T-cell (primary cell): ENCODE measurements at regions not wholly inside any gene's neighbourhood (a gene's known extent, or its start where the extent isn't known, plus 50 kb on each side); places are given as distances from the start of the nearest gene placed in this dataset.

ENCODE experiments used
- ATAC-seq, 4 experiments: fragments of 200-7000 bp in 3 of 4; fragments of 150-1000 bp in 1 of 4; cut with Tn5 transposase; replicated peaks in 1 of 4; 1 replicate in 3 of 4; 2 replicates in 1 of 4; pipeline ENCODE4 v1.10.0; 2021; ENCODE audit warnings: moderate library complexity in 3 of 4, mild to moderate bottlenecking in 2 of 4, moderate number of reproducible peaks in 1 of 4
- CTCF ChIA-PET, 2 donors: fragments of 300-600 bp; sonication (Branson Sonifier 250); formaldehyde crosslinking; loops; one replicate each; lab custom pipeline; 2022; ENCODE audit warnings: antibody characterized with exemption in 2 of 2; lab: Charles Lee
- POLR2A ChIA-PET, 2 donors: fragments of 300-600 bp; sonication (Branson Sonifier 250); formaldehyde crosslinking; loops; one replicate each; lab custom pipeline; 2022; ENCODE audit warnings: antibody characterized with exemption in 2 of 2; lab: Charles Lee
- DNase-seq, 35 experiments: peaks; one replicate each; pipeline versions ENCODE4 v3.0.0 to v3.0.0-alpha.2; 2013 to 2023
- H3K27ac ChIP-seq: one replicate; pipeline ENCODE4 v1.5.1; 2013; ENCODE audit warnings: low read length
- H3K27me3 ChIP-seq, 2 experiments: replicated peaks in 1 of 2; 1 replicate in 1 of 2; 2 replicates in 1 of 2; pipeline versions ENCODE4 v1.6.1 to v1.7.0; 2013; ENCODE audit warnings: low read length in 1 of 2, mixed read lengths in 1 of 2; ENCODE audit not compliant: control insufficient read depth in 2 of 2, insufficient read depth in 2 of 2; ENCODE audit errors: extremely low read depth in 1 of 2
- H3K36me3 ChIP-seq, 2 donors: 1 replicate in 1 of 2; 2 replicates in 1 of 2; pipeline versions ENCODE4 v1.6.1 to v1.7.0; 2013; ENCODE audit warnings: low read length in 1 of 2; ENCODE audit not compliant: control insufficient read depth in 2 of 2, insufficient read depth in 1 of 2; ENCODE audit errors: extremely low read depth in 1 of 2
- H3K4me1 ChIP-seq, 2 experiments: 1 replicate in 1 of 2; 2 replicates in 1 of 2; pipeline versions ENCODE4 v1.6.1 to v1.7.0; 2013; ENCODE audit warnings: low read length in 2 of 2, mixed read lengths in 1 of 2; ENCODE audit not compliant: insufficient read depth in 2 of 2, control insufficient read depth in 1 of 2; ENCODE audit errors: extremely low read depth in 1 of 2
- H3K4me3 ChIP-seq, 2 donors: 1 replicate in 1 of 2; 2 replicates in 1 of 2; pipeline versions ENCODE4 v1.5.1 to v1.7.0; 2013; ENCODE audit warnings: mild to moderate bottlenecking in 2 of 2, low read length in 1 of 2, moderate library complexity in 1 of 2; ENCODE audit not compliant: control insufficient read depth in 1 of 2; ENCODE audit errors: extremely low read depth in 1 of 2
- H3K9me3 ChIP-seq: 2 replicates; pipeline ENCODE4 v1.7.0; 2013
- H3K27ac Mint-ChIP-seq, 2 donors: one replicate each; pipeline ENCODE4 v1.8.0; 2020 to 2021; ENCODE audit warnings: mild to moderate bottlenecking in 2 of 2, mixed read lengths in 2 of 2
- H3K27me3 Mint-ChIP-seq, 2 donors: one replicate each; pipeline ENCODE4 v1.8.0; 2021 to 2022; ENCODE audit warnings: mixed read lengths in 2 of 2
- H3K36me3 Mint-ChIP-seq: one replicate; pipeline ENCODE4 v1.8.0; 2021; ENCODE audit warnings: mixed read lengths
- H3K4me1 Mint-ChIP-seq, 3 donors: one replicate each; pipeline ENCODE4 v1.8.0; 2020 to 2022; ENCODE audit warnings: mixed read lengths in 3 of 3, mild to moderate bottlenecking in 1 of 3
- H3K4me3 Mint-ChIP-seq, 3 donors: one replicate each; pipeline ENCODE4 v1.8.0; 2020 to 2022; ENCODE audit warnings: mild to moderate bottlenecking in 3 of 3, mixed read lengths in 3 of 3, moderate library complexity in 3 of 3
- H3K9me3 Mint-ChIP-seq, 3 donors: one replicate each; pipeline ENCODE4 v1.8.0; 2020 to 2022; ENCODE audit warnings: mixed read lengths in 3 of 3
- WGBS: methylation state at CpG from one replicate; pipeline ENCODE4 v1.1.5; 2013; ENCODE audit warnings: missing lambda C conversion rate; ENCODE audit not compliant: insufficient coverage; 5-methylcytosine and 5-hydroxymethylcytosine counted together

- no peak overlapping the region for H3K27ac ChIP-seq
- peaks cover 0 to 5% (median 0%) of the 10 kb centered on the region in 3 donors for H3K9me3 Mint-ChIP-seq
- H3K9me3 ChIP-seq: no peaks in the 10 kb centered on the region
- no peaks in the 10 kb centered on the region for H3K36me3 Mint-ChIP-seq
- H3K27me3 Mint-ChIP-seq: peaks cover 51 to 70% of the 10 kb centered on the region in 2 donors
- no peak overlapping the region for H3K27ac Mint-ChIP-seq
- H3K36me3 ChIP-seq: no peaks in the 10 kb centered on the region
- no peak overlapping the region for H3K4me3 Mint-ChIP-seq
- peaks cover 0 to 40% of the 10 kb centered on the region in 2 experiments for H3K27me3 ChIP-seq
- CTCF ChIA-PET: no interaction called here
- ATAC-seq: no peak
- H3K4me1 ChIP-seq: no peaks in the 10 kb centered on the region
- no peak for DNase-seq
- H3K4me3 ChIP-seq: no peak overlapping the region
- POLR2A ChIA-PET: no interaction called here
- H3K4me1 Mint-ChIP-seq: no peaks in the 10 kb centered on the region
These were observed 216.7 kb upstream of the ZC3H12A start for GRCh38 chr1:37257646-37258045.

DNA sequence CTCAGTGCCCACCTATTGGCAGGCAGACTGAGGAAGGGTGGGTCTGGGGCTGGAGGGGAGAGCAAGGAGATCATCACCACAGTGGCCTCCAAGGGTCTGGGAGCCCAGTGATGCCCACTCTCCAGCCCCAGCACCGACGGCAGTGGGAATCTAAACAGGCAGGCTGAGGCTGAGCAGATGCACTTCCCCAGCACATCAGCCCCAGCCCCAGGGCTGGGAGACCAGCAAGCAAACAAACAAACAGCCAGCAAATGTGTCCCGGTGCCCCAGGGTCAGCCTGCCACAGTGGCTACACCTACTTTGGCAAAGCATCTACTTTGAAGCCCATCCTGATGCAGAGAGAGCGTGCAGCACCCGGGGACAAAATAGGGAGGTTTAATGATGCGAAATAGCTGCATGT lies 216.3 kb upstream of the ZC3H12A start:
- peaks cover 0 to 5% (median 0%) of the 10 kb centered on the region in 3 donors for H3K9me3 Mint-ChIP-seq
- peaks cover 54 to 69% of the 10 kb centered on the region in 2 donors for H3K27me3 Mint-ChIP-seq
- WGBS: 60% methylated on average over 5 of the region's 6 CpGs
- POLR2A ChIA-PET: no interaction called here
- H3K4me3 ChIP-seq: no peak overlapping the region
- no peaks in the 10 kb centered on the region for H3K9me3 ChIP-seq
- H3K36me3 Mint-ChIP-seq: no peaks in the 10 kb centered on the region
- ATAC-seq (no peak), DNase-seq (no peak)
- H3K4me1 Mint-ChIP-seq: no peaks in the 10 kb centered on the region
- no peaks in the 10 kb centered on the region for H3K36me3 ChIP-seq
- no peak overlapping the region for H3K27ac Mint-ChIP-seq
- no peak overlapping the region for H3K27ac ChIP-seq
- CTCF ChIA-PET: no interaction called here
- no peak overlapping the region for H3K4me3 Mint-ChIP-seq
- no peaks in the 10 kb centered on the region for H3K4me1 ChIP-seq
- H3K27me3 ChIP-seq: peaks cover 0 to 40% of the 10 kb centered on the region in 2 experiments

- Histone ChIP-seq H3K27me3 (peaks cover 0 to 45% of the 10 kb centered on the region in 2 experiments), H3K4me1 (no peaks in the 10 kb centered on the region), H3K4me3 (no peak overlapping the region), H3K9me3 (no peaks in the 10 kb centered on the region), H3K27ac (no peak overlapping the region), H3K36me3 (no peaks in the 10 kb centered on the region)
- CTCF ChIA-PET: interaction anchor here in 1 of 2 donors (0.6 kb wide), 1 partner anchor 1889 kb away, joined by 3 read pairs; no protein-coding TSS in a partner anchor
- Mint-ChIP-seq H3K36me3 (no peaks in the 10 kb centered on the region), H3K4me1 (no peaks in the 10 kb centered on the region), H3K27me3 (peaks cover 53 to 64% of the 10 kb centered on the region in 2 donors), H3K4me3 (no peak overlapping the region), H3K27ac (no peak overlapping the region), H3K9me3 (peaks cover 0 to 9% (median 0%) of the 10 kb centered on the region in 3 donors)
- POLR2A ChIA-PET: no interaction called here
- ATAC-seq: no peak
- DNase-seq: no peak
- WGBS: 53% methylated on average over 2 of the region's 2 CpGs
These were observed 215.4 kb upstream of the ZC3H12A start for GRCh38 chr1:37259019-37259418.

GRCh38 chr1:37261129-37261528 lies 213.3 kb upstream of the ZC3H12A start:
- Histone ChIP-seq H3K9me3 (no peaks in the 10 kb centered on the region), H3K27ac (no peak overlapping the region), H3K4me3 (no peak overlapping the region), H3K4me1 (no peaks in the 10 kb centered on the region), H3K27me3 (peaks cover 0 to 50% of the 10 kb centered on the region in 2 experiments), H3K36me3 (no peaks in the 10 kb centered on the region)
- H3K4me3 Mint-ChIP-seq: no peak overlapping the region
- H3K27me3 Mint-ChIP-seq: peaks cover 58 to 60% of the 10 kb centered on the region in 2 donors
- peaks cover 0 to 9% (median 0%) of the 10 kb centered on the region in 3 donors for H3K9me3 Mint-ChIP-seq
- ChIA-PET POLR2A (no interaction called here), CTCF (no interaction called here)
- no peak for DNase-seq
- ATAC-seq: no peak
- H3K4me1 Mint-ChIP-seq: no peaks in the 10 kb centered on the region
- WGBS: no CpG with 5 or more reads among the region's 2 CpGs
- no peaks in the 10 kb centered on the region for H3K36me3 Mint-ChIP-seq
- H3K27ac Mint-ChIP-seq: no peak overlapping the region

DNA sequence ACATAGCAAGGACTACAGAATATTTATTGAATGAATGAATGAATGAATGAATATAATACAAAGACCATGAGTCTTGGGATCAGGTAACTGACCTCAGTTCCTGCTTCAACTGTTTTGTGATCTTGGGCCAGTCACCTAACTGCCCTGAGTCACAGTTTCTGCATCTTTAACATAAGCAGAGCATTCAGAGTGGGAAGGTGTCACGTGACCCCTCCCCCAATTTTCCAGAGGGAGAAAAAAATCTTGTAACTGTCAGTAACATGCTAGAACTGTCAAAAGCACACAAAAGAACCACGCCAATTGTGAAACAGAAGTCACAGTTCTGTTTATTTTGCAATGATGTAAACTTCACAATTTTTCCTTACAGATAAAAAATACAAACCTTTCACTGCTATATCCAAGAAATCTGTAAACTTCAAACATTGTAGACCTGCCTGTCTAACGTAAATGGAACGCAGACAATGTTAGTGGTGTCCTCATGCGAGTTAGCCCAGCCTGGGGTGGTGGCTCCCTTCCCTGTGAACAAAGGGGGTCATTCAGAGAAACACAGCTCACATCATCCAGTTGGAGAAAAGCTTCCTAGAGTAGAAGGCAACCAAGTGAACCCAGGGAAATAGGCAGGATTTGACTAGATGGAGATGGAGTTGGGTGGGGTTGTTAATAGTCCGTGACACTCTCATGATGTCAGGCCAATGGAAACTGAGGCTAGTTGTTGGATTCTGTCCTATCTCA lies 211.8 kb upstream of the ZC3H12A start:
- peaks cover 47 to 50% of the 10 kb centered on the region in 2 donors for H3K27me3 Mint-ChIP-seq
- Histone ChIP-seq H3K4me1 (no peaks in the 10 kb centered on the region), H3K27ac (no peak overlapping the region), H3K27me3 (peaks cover 0 to 48% of the 10 kb centered on the region in 2 experiments), H3K36me3 (no peaks in the 10 kb centered on the region), H3K9me3 (no peaks in the 10 kb centered on the region), H3K4me3 (no peak overlapping the region)
- ATAC-seq (no peak), DNase-seq (no peak)
- no peaks in the 10 kb centered on the region for H3K4me1 Mint-ChIP-seq
- no peaks in the 10 kb centered on the region for H3K36me3 Mint-ChIP-seq
- POLR2A ChIA-PET: no interaction called here
- WGBS: no CpG with 5 or more reads among the region's 6 CpGs
- CTCF ChIA-PET: no interaction called here
- peaks cover 0 to 9% (median 0%) of the 10 kb centered on the region in 3 donors for H3K9me3 Mint-ChIP-seq
- no peak overlapping the region for H3K4me3 Mint-ChIP-seq
- no peak overlapping the region for H3K27ac Mint-ChIP-seq

DNA sequence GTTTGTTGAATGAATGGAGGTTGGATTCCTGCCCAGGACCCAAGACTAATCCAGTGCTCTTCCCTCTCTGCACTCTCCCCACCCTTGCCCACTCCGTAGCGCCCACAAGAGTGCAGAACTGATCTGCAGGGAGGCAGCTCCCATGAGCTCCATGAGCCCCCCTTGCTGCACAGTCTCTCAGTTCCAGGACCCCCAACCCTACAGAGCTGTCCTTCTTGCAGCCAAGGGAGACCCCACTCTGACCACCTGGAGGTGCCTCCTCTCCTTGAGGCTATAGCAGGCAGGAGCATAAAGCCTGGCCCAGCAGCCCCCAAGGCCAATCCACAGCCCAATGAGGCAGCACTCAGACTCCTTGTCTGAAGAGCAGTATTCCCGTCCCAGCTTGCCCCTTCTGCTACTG lies 209.2 kb upstream of the ZC3H12A start:
- H3K9me3 ChIP-seq: no peaks in the 10 kb centered on the region
- H3K9me3 Mint-ChIP-seq: peaks cover 0 to 4% (median 0%) of the 10 kb centered on the region in 3 donors
- H3K27me3 Mint-ChIP-seq: peaks cover 33 to 42% of the 10 kb centered on the region in 2 donors
- H3K4me1 Mint-ChIP-seq: no peaks in the 10 kb centered on the region
- WGBS: 63% methylated on average over 2 of the region's 3 CpGs
- H3K36me3 Mint-ChIP-seq: no peaks in the 10 kb centered on the region
- H3K4me1 ChIP-seq: no peaks in the 10 kb centered on the region
- no peaks in the 10 kb centered on the region for H3K36me3 ChIP-seq
- H3K4me3 ChIP-seq: no peak overlapping the region
- H3K4me3 Mint-ChIP-seq: no peak overlapping the region
- CTCF ChIA-PET: no interaction called here
- no peak for DNase-seq
- POLR2A ChIA-PET: no interaction called here
- no peak overlapping the region for H3K27ac ChIP-seq
- peaks cover 0 to 33% of the 10 kb centered on the region in 2 experiments for H3K27me3 ChIP-seq
- no peak for ATAC-seq
- no peak overlapping the region for H3K27ac Mint-ChIP-seq
